HFF-Myc (cell line): ENCODE measurements at regions not wholly inside any gene's neighbourhood (a gene's known extent, or its start where the extent isn't known, plus 50 kb on each side); places are given as distances from the start of the nearest gene placed in this dataset.

Source experiments
- DNase-seq: peaks from one replicate; pipeline ENCODE4 v3.0.0-alpha.2; 2011; ENCODE audit warnings: low read depth; ENCODE audit errors: extremely low read depth
- H3K4me3 ChIP-seq: replicated peaks from 2 replicates; pipeline ENCODE4 v1.5.1; 2011; ENCODE audit warnings: low read depth, mild to moderate bottlenecking, control low read depth, low read length
- TF ChIP-seq, protein P1 (sequence below): IDR thresholded peaks from 2 replicates; pipeline ENCODE4 v1.5.1; 2012; ENCODE audit warnings: mild to moderate bottlenecking, low read depth, low read length, control low read depth; ENCODE audit errors: missing control alignments

DNA sequence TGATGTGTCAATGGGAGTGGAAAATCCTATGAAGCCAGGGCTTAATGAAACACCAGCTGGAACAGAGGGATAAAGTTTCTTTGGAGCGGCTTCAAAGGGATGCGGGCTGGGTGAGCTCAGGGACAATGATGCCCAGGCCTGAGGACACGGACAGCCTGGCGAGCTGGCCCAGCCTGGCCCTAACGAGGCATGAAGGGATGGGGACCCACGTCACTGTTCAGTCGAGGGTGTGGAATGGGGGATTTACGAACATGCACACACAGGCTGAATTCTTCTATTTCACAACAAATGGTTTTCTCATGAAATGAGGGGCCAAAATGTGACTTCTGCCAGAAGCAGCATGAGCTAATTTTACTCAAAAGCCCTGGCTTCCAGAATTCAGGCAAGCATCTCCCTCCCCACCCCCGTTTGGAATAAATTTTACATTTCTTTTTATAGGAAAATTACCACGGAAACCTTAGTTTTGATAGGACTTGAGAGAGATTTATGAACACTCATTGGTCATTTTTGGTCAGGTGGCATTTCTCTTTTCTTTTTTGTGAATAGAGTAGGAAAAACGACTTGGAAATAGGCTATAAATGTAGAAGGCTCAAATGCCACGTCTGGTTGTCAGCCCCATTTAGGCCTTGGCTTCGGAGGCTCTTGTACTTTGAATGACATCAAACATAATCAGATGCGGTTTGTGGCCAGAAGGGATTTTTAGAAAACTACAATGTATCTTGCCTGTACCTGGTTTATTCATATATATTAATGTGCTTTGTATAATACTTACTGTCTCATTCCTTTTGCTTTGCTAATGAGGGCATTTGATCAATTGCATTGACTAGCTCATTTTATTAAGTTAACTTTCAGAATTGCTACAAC, 893.8 kb upstream of the CELF4 start:
- DNase-seq, result no peak
- TF ChIP-seq, protein P1, sequence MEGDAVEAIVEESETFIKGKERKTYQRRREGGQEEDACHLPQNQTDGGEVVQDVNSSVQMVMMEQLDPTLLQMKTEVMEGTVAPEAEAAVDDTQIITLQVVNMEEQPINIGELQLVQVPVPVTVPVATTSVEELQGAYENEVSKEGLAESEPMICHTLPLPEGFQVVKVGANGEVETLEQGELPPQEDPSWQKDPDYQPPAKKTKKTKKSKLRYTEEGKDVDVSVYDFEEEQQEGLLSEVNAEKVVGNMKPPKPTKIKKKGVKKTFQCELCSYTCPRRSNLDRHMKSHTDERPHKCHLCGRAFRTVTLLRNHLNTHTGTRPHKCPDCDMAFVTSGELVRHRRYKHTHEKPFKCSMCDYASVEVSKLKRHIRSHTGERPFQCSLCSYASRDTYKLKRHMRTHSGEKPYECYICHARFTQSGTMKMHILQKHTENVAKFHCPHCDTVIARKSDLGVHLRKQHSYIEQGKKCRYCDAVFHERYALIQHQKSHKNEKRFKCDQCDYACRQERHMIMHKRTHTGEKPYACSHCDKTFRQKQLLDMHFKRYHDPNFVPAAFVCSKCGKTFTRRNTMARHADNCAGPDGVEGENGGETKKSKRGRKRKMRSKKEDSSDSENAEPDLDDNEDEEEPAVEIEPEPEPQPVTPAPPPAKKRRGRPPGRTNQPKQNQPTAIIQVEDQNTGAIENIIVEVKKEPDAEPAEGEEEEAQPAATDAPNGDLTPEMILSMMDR, result no peak
- H3K4me3 ChIP-seq, result no peak overlapping the region

DNA sequence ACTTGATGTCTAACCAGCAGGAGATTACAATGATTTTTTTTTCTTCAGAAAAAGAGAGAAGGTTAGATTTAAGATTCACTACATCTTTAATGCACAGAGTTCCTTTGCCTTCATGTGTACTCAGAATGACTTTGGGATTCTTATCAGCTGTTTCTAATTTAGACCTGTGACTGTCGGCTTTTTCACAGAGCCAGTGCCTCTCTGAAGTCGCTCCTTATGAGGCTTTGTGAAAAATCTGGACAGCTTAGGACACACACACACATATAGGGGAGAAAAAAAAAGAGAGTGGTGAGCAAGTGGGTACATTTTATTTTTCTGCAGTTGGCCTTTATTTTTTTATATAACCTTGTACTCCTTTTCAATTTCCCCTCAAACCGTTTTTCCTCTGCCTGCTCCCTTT, 893.1 kb upstream of the CELF4 start:
- TF ChIP-seq, protein P1, result no peak
- no peak for DNase-seq
- no peak overlapping the region for H3K4me3 ChIP-seq

DNA sequence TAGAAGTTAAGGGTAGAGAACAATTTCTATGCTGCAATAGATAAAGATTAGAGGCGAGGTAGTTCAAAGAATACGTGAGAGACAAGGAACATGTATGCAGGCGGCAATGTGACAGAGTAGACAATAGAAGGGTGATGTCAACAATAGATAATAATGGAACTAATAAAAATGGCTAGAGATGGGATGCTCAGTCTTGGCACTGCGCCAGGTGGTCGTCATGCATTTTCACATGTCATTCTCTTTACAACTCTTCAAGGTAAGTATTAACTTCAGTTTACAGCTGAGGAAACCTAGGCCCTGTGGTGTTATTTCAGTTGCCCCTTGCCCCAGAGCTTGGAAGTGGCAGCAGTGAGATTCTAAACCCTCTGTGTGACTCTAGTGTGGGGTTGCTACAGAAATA, 890.7 kb upstream of the CELF4 start:
- no peak for DNase-seq
- no peak overlapping the region for H3K4me3 ChIP-seq
- TF ChIP-seq, protein P1, result no peak

DNA sequence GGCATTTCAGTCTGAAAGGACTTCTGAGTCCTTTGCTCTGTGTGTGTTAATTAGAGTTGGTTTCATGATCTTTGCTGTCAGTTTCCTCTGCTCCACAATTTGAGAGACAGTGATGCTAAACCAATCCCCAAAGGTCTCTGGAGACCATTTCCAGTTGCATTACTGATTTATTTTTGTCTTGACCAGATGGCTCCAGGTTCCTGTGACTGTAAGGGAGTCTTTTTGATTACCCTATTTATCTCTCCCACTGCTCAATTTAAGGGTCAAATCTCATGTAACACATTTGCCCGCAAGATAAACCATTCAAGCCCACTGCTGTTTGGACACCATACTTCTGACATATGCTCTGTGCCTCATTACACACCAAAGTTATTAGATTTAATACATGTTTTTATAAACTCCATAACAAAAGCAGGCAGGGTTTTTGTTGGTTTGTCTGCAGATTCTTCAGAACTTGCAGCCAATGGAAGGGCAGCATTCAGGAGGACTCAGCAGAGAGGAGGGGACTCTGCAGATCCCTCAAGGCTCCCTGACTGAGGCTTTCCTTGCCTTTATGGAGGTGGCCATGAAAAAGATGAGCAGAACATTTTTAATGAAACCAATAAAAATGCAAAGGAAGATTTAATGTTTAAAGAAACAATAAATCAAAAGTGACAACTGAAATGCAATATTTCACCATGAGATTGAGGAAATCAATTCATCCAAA, 889.3 kb upstream of the CELF4 start:
- TF ChIP-seq, protein P1, result no peak
- DNase-seq, result no peak
- no peak overlapping the region for H3K4me3 ChIP-seq

DNA sequence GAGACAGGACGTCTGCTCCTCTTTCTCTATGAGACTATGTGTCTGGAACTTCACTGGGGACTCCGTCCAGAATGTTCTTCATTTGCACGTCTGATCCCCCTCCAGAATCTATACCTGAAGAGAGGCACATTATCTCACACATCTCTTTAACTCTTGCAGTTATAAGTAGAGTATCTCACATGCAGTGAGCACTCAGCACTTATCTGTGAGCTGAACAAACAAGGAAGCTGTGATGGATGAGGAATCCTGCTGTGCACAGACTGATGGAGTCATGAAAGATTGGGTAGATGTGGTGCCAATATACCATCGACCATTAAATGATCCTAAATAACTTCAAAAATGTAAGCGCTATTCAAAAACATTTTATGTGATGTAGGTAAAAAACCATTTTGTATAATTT, 888.3 kb upstream of the CELF4 start:
- no peak overlapping the region for H3K4me3 ChIP-seq
- TF ChIP-seq, protein P1, result no peak
- no peak for DNase-seq

DNA sequence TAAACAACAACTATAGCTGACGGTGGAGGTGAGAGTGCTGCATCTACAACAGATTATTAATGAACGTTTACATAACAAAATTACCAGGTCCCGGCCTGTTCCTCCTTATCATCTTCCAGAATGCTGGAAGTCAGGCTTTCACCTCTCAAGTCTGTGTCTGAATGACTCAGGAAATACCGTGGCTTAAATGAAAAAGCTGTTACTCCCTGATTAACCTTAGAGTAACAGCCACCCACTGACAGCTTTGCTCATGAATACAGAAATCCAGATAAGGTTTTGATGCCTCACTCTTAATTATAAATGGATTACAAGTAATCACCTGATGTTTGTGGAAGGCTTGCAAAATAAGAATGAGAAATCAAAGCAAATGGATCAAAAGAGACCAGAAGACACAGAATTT, 885.3 kb upstream of the CELF4 start:
- TF ChIP-seq, protein P1, result no peak
- DNase-seq, result no peak
- H3K4me3 ChIP-seq, result no peak overlapping the region
